ENCODE measurements at regions not wholly inside any gene's neighbourhood (a gene's known extent, or its start where the extent isn't known, plus 50 kb on each side); places are given as distances from the start of the nearest gene placed in this dataset.
A peak's percentile ranks its signal among the peaks of the same experiment; 100 is the strongest.

DNA sequence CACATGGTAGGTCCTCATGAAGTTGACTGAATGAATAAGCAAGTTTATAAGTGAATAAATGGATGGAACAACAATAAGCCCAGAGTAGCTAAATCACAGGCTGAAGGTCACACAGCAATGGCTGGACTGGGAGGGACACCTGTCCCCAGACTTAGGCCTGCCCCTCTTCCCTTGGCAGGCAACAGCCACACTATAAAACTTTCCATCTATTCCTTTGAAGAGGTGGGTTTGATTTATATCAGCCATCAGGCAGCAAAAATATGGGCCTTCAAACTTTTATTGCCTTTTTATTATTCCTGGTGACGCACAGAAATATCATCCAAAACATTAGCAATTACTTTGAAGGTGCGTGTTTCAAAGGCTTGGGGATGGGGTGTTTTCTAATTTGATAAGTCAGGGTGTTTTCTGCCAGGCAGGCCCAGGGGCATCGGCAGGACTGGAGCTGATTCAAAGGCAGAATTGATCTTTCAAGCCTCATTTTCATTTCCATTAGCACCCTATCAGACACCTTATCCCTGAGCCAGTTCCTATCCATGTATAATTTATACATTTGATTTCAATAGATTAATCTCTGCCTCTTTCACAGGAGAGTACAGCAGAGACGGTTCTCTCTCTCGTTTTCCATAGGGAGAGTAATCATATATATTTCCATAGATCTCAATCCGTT is 67.2 kb upstream of the LYRM9 start:
- no peak overlapping the region for H2BK15ac ChIP-seq (ENCODE audit: low read length)
- peak overlapping the region; percentile 34 for H4K91ac ChIP-seq (replicated peaks; ENCODE audit: insufficient read length, low read length)
- peak overlapping the region; percentile 87; the same call in 1 of the 2 replicates for H2BK20ac ChIP-seq (ENCODE audit: low read length)
- H3K36me3 ChIP-seq (ENCODE audit: control insufficient read depth in 2 of 4, insufficient read depth in 4 of 4, low read length in 3 of 4) = no peaks in the 10 kb centered on the region
- DNase-seq (ENCODE audit: low read depth in 1 of 2, low spot score in 2 of 2) (no peak), FAIRE-seq (no peak)
- H3K4ac ChIP-seq (replicated peaks; ENCODE audit: insufficient read length, low read depth, low read length) = no peak overlapping the region
- no peak overlapping the region for H3K14ac ChIP-seq (ENCODE audit: insufficient read length)
- H3K27me3 ChIP-seq (replicated peaks in 1 of 4; ENCODE audit: control insufficient read depth in 3 of 4, extremely low read depth in 1 of 4, insufficient read depth in 3 of 4, low read length in 3 of 4) = no peaks in the 10 kb centered on the region
- no peaks in the 10 kb centered on the region for H3K23me2 ChIP-seq (ENCODE audit: low read depth, low read length)
- no peak overlapping the region for H4K8ac ChIP-seq (ENCODE audit: extremely low read depth, insufficient read depth, low read length)
- H2BK120ac ChIP-seq (replicated peaks; ENCODE audit: low read depth, low read length) = no peak overlapping the region
- ChIA-PET CTCF (ENCODE audit: partially characterized antibody) (interaction anchor here (0.6 to 2.0 kb wide), 4 partner anchors 11 to 427 kb away, joined by 3 to 5 read pairs (median 4); no protein-coding TSS in a partner anchor), POLR2A (ENCODE audit: partially characterized antibody) (no interaction called here)
- no peak overlapping the region for H3K27ac ChIP-seq (ENCODE audit: low read depth, low read length)
- H3K79me1 ChIP-seq (ENCODE audit: low read depth, low read length) = no peaks in the 10 kb centered on the region
- 0 out of 2 replicates have a peak overlapping the region, but pooled peaks have one; percentile 55 for H2BK12ac ChIP-seq (ENCODE audit: low read depth, low read length)
- peak overlapping the region; percentile 41; the same call in 1 of the 2 replicates for H2AK5ac ChIP-seq (ENCODE audit: low read depth, low read length)
- no peak overlapping the region for H3K23ac ChIP-seq (ENCODE audit: insufficient read length)
- H2AFZ ChIP-seq (ENCODE audit: low read length) = no peak overlapping the region
- H4K20me1 ChIP-seq (replicated peaks in 1 of 2; ENCODE audit: control insufficient read depth in 1 of 2, insufficient read depth in 2 of 2, low read length in 2 of 2) = no peaks in the 10 kb centered on the region
- H3K4me2 ChIP-seq (ENCODE audit: insufficient read depth in 1 of 2, low read depth in 2 of 2, low read length in 2 of 2) = peak overlapping the region in 1 of 2 experiments; percentile 59; a peak in 1 of 4 replicates
- peak overlapping the region; percentile 16; the same call in 1 of the 2 replicates for H3K18ac ChIP-seq (ENCODE audit: extremely low read depth, low read length)
- TF ChIP-seq KDM1A (IDR thresholded peaks at IDR 0.05; ENCODE audit: borderline replicate concordance, low read length) = peak; percentile 43; the same call in 1 of the 2 replicates
- no peak for TF ChIP-seq EZH2 (IDR thresholded peaks at IDR 0.05; ENCODE audit: low read depth, low read length, severe bottlenecking)
- no peak overlapping the region for H3K9ac ChIP-seq (replicated peaks in 1 of 4; ENCODE audit: extremely low read depth in 1 of 4, low read depth in 3 of 4, low read length in 3 of 4)
- no peak overlapping the region for H3K56ac ChIP-seq (replicated peaks; ENCODE audit: insufficient read length, low read depth, low read length)
- peaks cover 0 to 13% (median 9%) of the 10 kb centered on the region in 4 experiments for H3K4me1 ChIP-seq (replicated peaks in 1 of 4; ENCODE audit: control insufficient read depth in 3 of 4, insufficient read depth in 4 of 4, low read length in 3 of 4)
- H4K5ac ChIP-seq (ENCODE audit: insufficient read length, low read depth, low read length) = no peak overlapping the region
- H3K79me2 ChIP-seq (ENCODE audit: control insufficient read depth in 1 of 2, insufficient read depth in 2 of 2, low read length in 2 of 2) = no peaks in the 10 kb centered on the region
- H3K9me3 ChIP-seq (ENCODE audit: insufficient read depth in 2 of 2, low read depth in 1 of 2, low read length in 1 of 2) = no peaks in the 10 kb centered on the region
- H2BK5ac ChIP-seq (ENCODE audit: low read depth, low read length) = no peak overlapping the region; the same call in 1 of the 2 replicates
- 89% methylated on average over 6 of the region's 6 CpGs; no CpG with 5 or more reads in 1 of the 2 experiments for WGBS, 2 experiments (ENCODE audit: extremely low coverage in 1 of 2, insufficient coverage in 1 of 2, insufficient read length in 1 of 2, insufficient replicate concordance in 2 of 2, low coverage in 1 of 2, low lambda C conversion rate in 2 of 2, missing lambda C conversion rate in 1 of 2)
- no peak overlapping the region for H3K4me3 ChIP-seq (ENCODE audit: extremely low read depth in 1 of 4, insufficient read depth in 2 of 4, low read depth in 3 of 4, low read length in 4 of 4)
